H1 (cell line): ENCODE measurements at regions not wholly inside any gene's neighbourhood (a gene's known extent, or its start where the extent isn't known, plus 50 kb on each side); places are given as distances from the start of the nearest gene placed in this dataset.
A peak's percentile ranks its signal among the peaks of the same experiment; 100 is the strongest.

Experiments used
- CTCF ChIA-PET: fragments of 300-600 bp; sonication (Branson Sonifier 250); formaldehyde crosslinking; loops from one replicate; lab custom pipeline; 2021; ENCODE audit not compliant: partially characterized antibody; lab: Charles Lee
- POLR2A ChIA-PET: fragments of 300-600 bp; sonication (Branson Sonifier 250); formaldehyde crosslinking; loops from one replicate; lab custom pipeline; 2021; ENCODE audit warnings: inconsistent platforms; ENCODE audit not compliant: partially characterized antibody; lab: Charles Lee
- DNase-seq, 2 experiments: peaks; one replicate each; pipeline versions ENCODE4 v3.0.0 to v3.0.0-alpha.2; 2010 to 2022; ENCODE audit warnings: low spot score in 2 of 2, low read depth in 1 of 2, mixed read lengths in 1 of 2
- FAIRE-seq: peaks from 2 replicates; lab custom pipeline; 2011; peaks lifted over from hg19 to GRCh38; lab: Jason Lieb, UNC
- H2AFZ ChIP-seq: 2 replicates; pipeline ENCODE4 v1.8.1; 2012; ENCODE audit warnings: low read length, inconsistent platforms
- H2AK5ac ChIP-seq: 2 replicates; pipeline ENCODE4 v1.6.1; 2013; ENCODE audit warnings: low read depth, low read length
- H2BK120ac ChIP-seq: replicated peaks from 2 replicates; pipeline ENCODE3; 2013; ENCODE audit warnings: low read depth, low read length, inconsistent platforms
- H2BK12ac ChIP-seq: 2 replicates; pipeline ENCODE4 v1.6.1; 2013; ENCODE audit warnings: low read depth, low read length
- H2BK15ac ChIP-seq: 2 replicates; pipeline ENCODE4 v1.6.1; 2013; ENCODE audit warnings: low read length
- H2BK20ac ChIP-seq: 2 replicates; pipeline ENCODE4 v1.6.1; 2013; ENCODE audit warnings: low read length
- H2BK5ac ChIP-seq: 2 replicates; pipeline ENCODE4 v1.6.1; 2013; ENCODE audit warnings: low read depth, low read length
- H3K14ac ChIP-seq: 2 replicates; pipeline ENCODE4 v1.6.1; 2013; ENCODE audit warnings: inconsistent platforms; ENCODE audit not compliant: insufficient read length
- H3K18ac ChIP-seq: 2 replicates; pipeline ENCODE4 v1.6.1; 2013; ENCODE audit warnings: low read length; ENCODE audit errors: extremely low read depth
- H3K23ac ChIP-seq: 2 replicates; pipeline ENCODE4 v1.6.1; 2013; ENCODE audit warnings: inconsistent platforms; ENCODE audit not compliant: insufficient read length
- H3K23me2 ChIP-seq: 2 replicates; pipeline ENCODE4 v1.6.1; 2013; ENCODE audit warnings: low read depth, low read length
- H3K27ac ChIP-seq: 2 replicates; pipeline ENCODE4 v1.6.1; 2011; ENCODE audit warnings: low read depth, low read length, inconsistent platforms
- H3K27me3 ChIP-seq, 4 experiments: replicated peaks in 1 of 4; 1 replicate in 1 of 4; 2 replicates in 3 of 4; pipeline versions ENCODE4 v1.6.1 to v1.8.1; 2011 to 2013; ENCODE audit warnings: low read length in 3 of 4, mild to moderate bottlenecking in 3 of 4, inconsistent platforms in 2 of 4, mixed read lengths in 2 of 4, moderate library complexity in 1 of 4; ENCODE audit not compliant: control insufficient read depth in 3 of 4, insufficient read depth in 3 of 4; ENCODE audit errors: extremely low read depth in 1 of 4
- H3K36me3 ChIP-seq, 4 experiments: 2 replicates each; pipeline versions ENCODE4 v1.6.1 to v1.8.1; 2011 to 2013; ENCODE audit warnings: mild to moderate bottlenecking in 4 of 4, low read length in 3 of 4, moderate library complexity in 2 of 4, control low read depth in 1 of 4, inconsistent platforms in 1 of 4; ENCODE audit not compliant: insufficient read depth in 4 of 4, control insufficient read depth in 2 of 4
- H3K4ac ChIP-seq: replicated peaks from 2 replicates; pipeline ENCODE3; 2013; ENCODE audit warnings: low read length, low read depth, mixed read lengths, inconsistent platforms; ENCODE audit not compliant: insufficient read length
- H3K4me1 ChIP-seq, 4 experiments: replicated peaks in 1 of 4; 1 replicate in 1 of 4; 2 replicates in 3 of 4; pipeline versions ENCODE4 v1.6.1 to v1.8.1; 2011 to 2013; ENCODE audit warnings: low read length in 3 of 4, inconsistent platforms in 2 of 4, mixed read lengths in 1 of 4; ENCODE audit not compliant: insufficient read depth in 4 of 4, control insufficient read depth in 3 of 4
- H3K4me2 ChIP-seq, 2 experiments: 2 replicates each; pipeline versions ENCODE4 v1.6.1 to v1.8.1; 2011 to 2013; ENCODE audit warnings: low read depth in 2 of 2, low read length in 2 of 2, control low read depth in 1 of 2, inconsistent platforms in 1 of 2, mild to moderate bottlenecking in 1 of 2; ENCODE audit not compliant: insufficient read depth in 1 of 2
- H3K4me3 ChIP-seq, 4 experiments: fragments of 200-600, 300-600 bp in 1 of 4; sonication (generic), shearing (Covaris generic), sonication (Bioruptor Twin) in 1 of 4; 2 replicates each; pipeline versions ENCODE4 v1.5.1 to v1.8.1; 2011 to 2016; ENCODE audit warnings: low read length in 4 of 4, low read depth in 3 of 4, control low read depth in 2 of 4, inconsistent platforms in 2 of 4, mild to moderate bottlenecking in 2 of 4, mixed read lengths in 1 of 4, moderate library complexity in 1 of 4; ENCODE audit not compliant: insufficient read depth in 2 of 4; ENCODE audit errors: extremely low read depth in 1 of 4
- H3K56ac ChIP-seq: replicated peaks from 2 replicates; pipeline ENCODE3; 2013; ENCODE audit warnings: low read depth, mild to moderate bottlenecking, mixed read lengths, low read length, inconsistent platforms; ENCODE audit not compliant: insufficient read length
- H3K79me1 ChIP-seq: 2 replicates; pipeline ENCODE4 v1.6.1; 2013; ENCODE audit warnings: low read depth, low read length, control low read depth
- H3K79me2 ChIP-seq, 2 experiments: 2 replicates each; pipeline versions ENCODE4 v1.6.1 to v1.8.1; 2012 to 2013; ENCODE audit warnings: low read length in 2 of 2, mild to moderate bottlenecking in 2 of 2, inconsistent platforms in 1 of 2; ENCODE audit not compliant: insufficient read depth in 2 of 2, control insufficient read depth in 1 of 2
- H3K9ac ChIP-seq, 4 experiments: replicated peaks in 1 of 4; 1 replicate in 1 of 4; 2 replicates in 3 of 4; pipeline versions ENCODE4 v1.6.1 to v1.8.1; 2011 to 2013; ENCODE audit warnings: low read depth in 3 of 4, low read length in 3 of 4, control low read depth in 2 of 4, mild to moderate bottlenecking in 2 of 4, moderate library complexity in 2 of 4, inconsistent platforms in 1 of 4; ENCODE audit errors: extremely low read depth in 1 of 4
- H3K9me3 ChIP-seq, 2 experiments: 2 replicates each; pipeline versions ENCODE4 v1.6.1 to v1.8.1; 2012 to 2013; ENCODE audit warnings: mild to moderate bottlenecking in 2 of 2, moderate library complexity in 2 of 2, control low read depth in 1 of 2, inconsistent platforms in 1 of 2, low read depth in 1 of 2, low read length in 1 of 2, mixed read lengths in 1 of 2; ENCODE audit not compliant: insufficient read depth in 2 of 2
- H4K20me1 ChIP-seq, 2 experiments: replicated peaks in 1 of 2; 2 replicates each; pipeline versions ENCODE3 to v1.8.1; 2011 to 2013; ENCODE audit warnings: inconsistent platforms in 2 of 2, low read length in 2 of 2, mild to moderate bottlenecking in 1 of 2; ENCODE audit not compliant: insufficient read depth in 2 of 2, control insufficient read depth in 1 of 2
- H4K5ac ChIP-seq: 2 replicates; pipeline ENCODE4 v1.6.1; 2013; ENCODE audit warnings: low read length, low read depth, mixed read lengths, inconsistent platforms; ENCODE audit not compliant: insufficient read length
- H4K8ac ChIP-seq: 2 replicates; pipeline ENCODE4 v1.8.0; 2013; ENCODE audit warnings: mild to moderate bottlenecking, moderate library complexity, low read length, inconsistent platforms; ENCODE audit not compliant: insufficient read depth; ENCODE audit errors: extremely low read depth
- H4K91ac ChIP-seq: replicated peaks from 2 replicates; pipeline ENCODE3; 2013; ENCODE audit warnings: low read length, mixed read lengths, inconsistent platforms; ENCODE audit not compliant: insufficient read length
- BACH1 ChIP-seq: IDR thresholded peaks from 2 replicates; pipeline ENCODE4 v1.6.1; 2012; ENCODE audit warnings: low read length, improper control_type of control experiment
- MAFK ChIP-seq: IDR thresholded peaks from 2 replicates; pipeline ENCODE4 v1.6.1; 2012; ENCODE audit warnings: low read depth, mild to moderate bottlenecking, improper control_type of control experiment, low read length
- WGBS, 2 experiments: shearing (Covaris generic) in 1 of 2; methylation state at CpG; one replicate each; pipeline versions ENCODE4 v1.1.6 to v1.1.7; 2013 to 2015; ENCODE audit warnings: low lambda C conversion rate in 2 of 2, mixed read lengths in 2 of 2, inconsistent platforms in 1 of 2, low coverage in 1 of 2, missing lambda C conversion rate in 1 of 2; ENCODE audit not compliant: insufficient replicate concordance in 2 of 2, insufficient coverage in 1 of 2, insufficient read length in 1 of 2; ENCODE audit errors: extremely low coverage in 1 of 2, missing lambda C conversion rate in 1 of 2; 5-methylcytosine and 5-hydroxymethylcytosine counted together

DNA sequence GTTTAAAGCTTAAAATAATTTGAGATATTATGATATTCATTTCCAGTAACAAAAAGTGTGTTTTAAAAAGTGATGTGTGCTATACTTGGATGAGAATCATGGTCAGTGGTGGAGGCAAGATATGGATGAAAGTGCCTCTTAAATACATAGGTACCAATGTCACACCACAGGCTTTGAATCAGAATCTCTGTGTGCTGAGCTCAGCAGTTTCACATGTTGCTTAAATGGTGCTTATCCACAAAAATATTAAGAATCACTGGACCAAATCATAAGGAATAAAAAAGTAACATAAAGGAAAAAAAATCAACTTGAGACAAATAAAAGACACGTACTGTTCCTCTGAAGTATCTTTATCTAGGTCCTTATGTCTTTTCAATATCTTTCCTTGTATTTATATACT lies 850.5 kb upstream of the POT1 start:
- CTCF ChIA-PET = no interaction called here
- POLR2A ChIA-PET = no interaction called here

More for the DNA sequence above, 850.5 kb upstream of the POT1 start:
- no peak overlapping the region for H2BK120ac ChIP-seq
- H4K8ac ChIP-seq = no peak overlapping the region
- TF ChIP-seq BACH1 = no peak
- TF ChIP-seq MAFK = peak; percentile 65
- no peaks in the 10 kb centered on the region for H3K23me2 ChIP-seq
- H3K18ac ChIP-seq = no peak overlapping the region
- FAIRE-seq (no peak), DNase-seq (no peak)
- H4K91ac ChIP-seq = no peak overlapping the region
- no peak overlapping the region for H2AK5ac ChIP-seq
- no peak overlapping the region for H3K4me3 ChIP-seq
- H4K5ac ChIP-seq = no peak overlapping the region
- no peak overlapping the region for H3K23ac ChIP-seq
- no peak overlapping the region for H3K56ac ChIP-seq
- 96% methylated on average over 1 of the region's 1 CpG; no CpG with 5 or more reads in 1 of the 2 experiments for WGBS, 2 experiments
- H3K79me2 ChIP-seq = no peaks in the 10 kb centered on the region
- H2BK12ac ChIP-seq = no peak overlapping the region
- H3K27ac ChIP-seq = no peak overlapping the region
- no peaks in the 10 kb centered on the region for H3K4me1 ChIP-seq
- no peak overlapping the region for H3K9ac ChIP-seq
- H4K20me1 ChIP-seq = no peaks in the 10 kb centered on the region
- no peak overlapping the region for H2BK5ac ChIP-seq
- no peak overlapping the region for H3K4ac ChIP-seq
- no peak overlapping the region for H2BK20ac ChIP-seq
- H2BK15ac ChIP-seq = no peak overlapping the region
- no peak overlapping the region for H2AFZ ChIP-seq
- no peaks in the 10 kb centered on the region for H3K9me3 ChIP-seq
- H3K4me2 ChIP-seq = no peak overlapping the region
- H3K27me3 ChIP-seq = no peaks in the 10 kb centered on the region
- H3K14ac ChIP-seq = no peak overlapping the region
- no peaks in the 10 kb centered on the region for H3K36me3 ChIP-seq
- H3K79me1 ChIP-seq = no peaks in the 10 kb centered on the region
